GM18511 (cell line): ENCODE measurements at regions not wholly inside any gene's neighbourhood (a gene's known extent, or its start where the extent isn't known, plus 50 kb on each side); places are given as distances from the start of the nearest gene placed in this dataset.
A peak's percentile ranks its signal among the peaks of the same experiment; 100 is the strongest.

Experiments
- ATAC-seq: cut with Tn5 transposase; IDR thresholded peaks from one replicate; pipeline ENCODE4 v1.9.1; 2021; ENCODE audit warnings: mild to moderate bottlenecking, moderate library complexity; ENCODE audit not compliant: unreplicated experiment

DNA sequence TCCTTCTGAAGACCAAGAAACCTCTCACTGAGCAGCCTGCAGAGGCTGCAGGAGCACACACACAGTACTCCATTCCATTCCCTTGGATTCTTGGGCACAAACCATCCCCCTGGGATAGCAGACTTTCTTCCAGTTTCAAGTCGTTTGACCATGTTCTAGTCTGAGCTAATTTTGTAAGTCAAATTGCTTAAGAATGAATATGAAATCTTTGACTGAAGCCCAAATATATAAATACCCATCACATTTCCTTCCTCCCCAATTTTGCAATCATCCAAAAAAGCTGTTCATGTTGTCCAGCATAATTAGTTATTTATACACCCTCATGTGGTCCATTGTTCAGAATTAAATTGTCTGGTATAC is 231.2 kb upstream of the TPRG1 start:
- no peak for ATAC-seq

DNA sequence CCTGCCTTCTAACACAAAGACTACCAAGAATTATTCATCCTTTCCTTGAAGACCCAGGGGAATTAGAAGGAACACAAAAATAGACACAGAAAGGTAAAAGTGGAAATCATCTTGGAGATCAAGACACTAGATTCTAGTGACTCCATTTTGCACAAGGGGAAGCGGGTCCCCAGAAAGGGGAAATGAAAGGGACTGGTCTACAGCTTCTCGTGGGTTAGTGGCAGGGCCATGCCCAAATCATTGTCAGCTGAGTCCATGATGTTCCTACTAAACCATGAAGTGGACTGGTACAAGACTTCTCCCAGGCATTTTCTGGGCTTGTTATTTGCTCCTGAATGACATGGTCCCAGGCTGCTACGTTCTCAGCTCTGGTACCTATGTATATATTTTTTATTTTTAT is 230.7 kb upstream of the TPRG1 start:
- no peak for ATAC-seq

GRCh38 chr3:188942191-188942590 is 229.6 kb upstream of the TPRG1 start:
- ATAC-seq = no peak

GRCh38 chr3:188943591-188943990 is 228.2 kb upstream of the TPRG1 start:
- ATAC-seq = no peak

GRCh38 chr3:188944108-188944507 is 227.7 kb upstream of the TPRG1 start:
- ATAC-seq = no peak

GRCh38 chr3:188946351-188947240 is 225.2 kb upstream of the TPRG1 start:
- no peak for ATAC-seq

DNA sequence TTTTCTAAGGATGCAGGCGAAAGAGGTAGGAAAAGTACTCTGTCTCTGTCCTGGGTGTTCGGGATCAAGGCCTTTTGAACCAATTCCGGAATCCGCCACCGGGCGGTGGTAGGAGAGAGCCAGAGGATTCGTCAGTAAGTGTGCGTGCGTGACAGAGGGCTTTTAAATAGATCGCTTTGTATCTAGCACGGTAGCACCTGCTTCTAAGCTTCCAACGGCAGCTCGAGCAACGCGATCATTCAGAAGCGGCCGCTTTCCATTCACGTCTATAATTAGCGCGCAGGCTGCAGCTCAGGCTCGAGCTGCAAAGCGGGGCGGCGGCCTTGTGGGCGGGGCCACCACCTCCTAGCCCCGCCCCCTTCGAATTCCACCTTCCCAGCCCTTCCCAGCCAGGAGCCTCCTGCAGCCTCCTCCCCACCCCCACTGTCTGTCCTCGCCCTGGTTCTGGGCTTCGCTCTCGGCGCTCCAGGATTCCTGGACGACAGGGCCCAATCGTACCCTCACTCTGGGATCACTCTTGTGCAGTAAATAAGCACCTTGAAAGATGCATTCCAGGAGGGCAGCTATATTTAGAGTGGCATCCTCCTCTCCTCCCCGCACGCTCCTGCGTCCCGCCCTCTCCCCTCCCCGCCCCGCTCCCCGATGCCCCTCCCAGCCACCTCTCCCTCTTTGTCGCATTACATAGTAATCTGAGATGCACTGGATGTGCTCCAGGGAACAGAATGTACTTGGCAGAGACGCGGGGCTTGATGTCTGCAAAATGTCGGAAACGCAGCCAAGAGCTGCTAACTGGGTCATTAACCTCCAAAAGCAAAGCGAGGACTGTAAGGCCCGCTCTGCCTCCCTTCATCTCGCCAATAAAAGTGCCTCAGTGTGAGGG is 224.1 kb upstream of the TPRG1 start:
- ATAC-seq = no peak

GRCh38 chr3:188948281-188948996 is 223.3 kb upstream of the TPRG1 start:
- ATAC-seq = no peak

DNA sequence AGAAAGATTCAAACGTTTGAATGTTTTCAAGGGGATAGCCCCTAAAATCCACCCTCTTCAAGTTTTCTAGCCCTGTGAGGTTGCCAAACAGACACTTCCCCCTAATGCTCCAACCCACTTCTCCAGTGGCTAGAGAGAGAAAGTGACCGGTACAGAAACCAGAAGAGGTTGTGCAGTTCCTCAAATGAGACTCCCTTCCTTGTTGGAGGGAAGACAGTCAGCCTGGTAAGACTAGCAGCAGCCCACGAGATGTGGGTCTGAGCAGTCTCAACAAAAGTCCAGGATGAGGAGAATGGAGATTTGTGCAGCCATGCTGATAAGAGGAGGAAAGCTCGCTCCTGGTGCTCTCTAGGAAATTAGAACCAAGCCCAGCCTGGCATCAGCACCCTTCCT is 222.8 kb upstream of the TPRG1 start:
- ATAC-seq = no peak

DNA sequence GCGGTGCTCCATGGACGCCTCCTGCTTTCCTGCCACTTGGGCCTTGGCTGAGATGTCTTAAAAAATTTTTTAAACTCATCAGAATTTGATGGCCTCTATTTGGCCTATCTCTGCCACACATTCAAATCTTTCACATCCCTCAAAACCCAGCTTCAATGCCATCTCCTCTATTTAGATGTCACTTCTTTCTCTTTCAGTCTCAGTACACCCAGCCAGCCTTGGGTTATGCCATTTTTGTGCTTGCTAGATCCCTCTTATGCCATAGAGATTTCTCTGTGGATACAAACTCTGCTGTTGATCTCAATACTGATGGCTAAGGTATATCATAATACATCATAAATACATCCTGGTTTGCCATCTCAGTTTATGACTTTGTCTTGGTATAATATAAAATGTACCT is 222.3 kb upstream of the TPRG1 start:
- ATAC-seq = no peak

DNA sequence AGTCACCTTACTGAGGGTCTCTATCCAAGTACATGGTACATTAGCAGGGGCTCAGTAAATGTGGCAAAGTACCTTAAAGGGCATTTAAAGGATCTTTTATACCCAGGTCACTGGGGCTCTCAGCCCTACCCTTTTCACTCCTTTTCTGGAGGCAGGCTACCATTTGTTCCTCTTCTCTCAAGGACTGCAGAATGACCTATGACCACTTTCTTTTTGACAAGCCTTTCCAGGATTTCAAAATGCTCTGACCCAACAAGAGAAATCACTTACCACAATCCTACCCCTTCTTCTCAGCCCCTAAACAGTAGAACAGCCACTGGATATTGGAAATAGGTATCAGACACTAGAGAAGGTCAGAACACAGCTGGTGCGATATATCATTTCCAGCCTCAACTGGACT is 221.8 kb upstream of the TPRG1 start:
- no peak for ATAC-seq

- ATAC-seq = no peak
These were observed 220.8 kb upstream of the TPRG1 start for GRCh38 chr3:188950832-188951489.

DNA sequence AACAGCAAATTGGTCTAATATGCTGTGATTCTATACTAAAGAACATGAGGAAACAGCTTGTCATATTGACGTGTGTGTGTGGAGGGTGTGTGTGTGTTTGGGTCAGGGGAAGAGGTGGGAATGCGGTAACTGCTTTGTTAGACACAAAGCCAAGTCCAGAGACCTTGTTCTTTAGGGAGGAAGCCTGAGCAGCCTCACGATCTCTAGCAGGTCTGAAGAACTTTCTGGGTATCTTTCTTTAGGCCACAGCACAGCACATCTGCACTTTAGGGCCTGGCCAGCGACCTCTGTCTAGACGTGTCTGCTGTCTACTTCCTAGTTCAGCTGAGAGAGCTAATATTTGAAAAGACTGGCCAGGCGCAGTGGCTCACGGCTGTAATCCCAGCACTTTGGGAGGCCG is 220.0 kb upstream of the TPRG1 start:
- ATAC-seq = no peak

- ATAC-seq = peak; percentile 77
These were observed 217.1 kb upstream of the TPRG1 start for GRCh38 chr3:188954590-188955208.

DNA sequence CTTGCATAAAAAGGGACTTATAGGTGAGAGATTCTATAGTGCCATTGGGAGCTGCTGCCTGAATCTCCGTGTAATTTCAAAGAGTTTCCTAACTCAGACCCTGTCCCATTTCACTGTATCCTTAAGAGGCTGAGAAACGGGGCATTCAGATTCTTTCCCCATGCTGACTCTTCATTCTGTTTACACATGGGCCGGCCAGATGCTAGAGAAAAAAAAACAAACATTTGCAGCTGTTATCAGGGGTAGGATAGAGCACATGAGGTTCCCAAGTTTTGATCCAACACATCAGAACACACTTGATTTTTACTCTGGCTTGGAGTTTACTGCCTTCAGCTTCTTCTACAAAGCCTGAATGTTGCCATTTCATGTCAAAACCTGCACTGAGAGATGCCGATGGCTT is 215.9 kb upstream of the TPRG1 start:
- no peak for ATAC-seq

GRCh38 chr3:188956839-188957489 is 214.8 kb upstream of the TPRG1 start:
- ATAC-seq = no peak

DNA sequence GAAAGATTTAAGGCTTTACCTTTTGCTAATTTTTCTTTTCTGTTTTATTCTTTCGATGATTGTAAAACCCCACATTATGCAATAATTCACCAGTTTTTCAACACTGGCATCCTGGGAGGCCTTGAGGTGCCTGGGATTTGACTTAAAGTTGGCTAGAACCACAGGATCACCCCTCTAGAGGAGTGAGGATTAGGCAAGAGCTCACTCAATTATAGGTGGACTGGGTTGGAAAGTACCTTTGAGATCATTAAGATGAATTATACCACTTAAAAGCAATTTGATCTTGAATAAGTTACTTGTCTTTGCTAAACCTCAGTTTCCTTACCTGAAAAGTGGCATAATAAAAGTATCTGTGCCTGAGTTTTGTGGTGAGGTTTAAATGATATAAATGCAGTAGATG is 212.8 kb upstream of the TPRG1 start:
- ATAC-seq = no peak

DNA sequence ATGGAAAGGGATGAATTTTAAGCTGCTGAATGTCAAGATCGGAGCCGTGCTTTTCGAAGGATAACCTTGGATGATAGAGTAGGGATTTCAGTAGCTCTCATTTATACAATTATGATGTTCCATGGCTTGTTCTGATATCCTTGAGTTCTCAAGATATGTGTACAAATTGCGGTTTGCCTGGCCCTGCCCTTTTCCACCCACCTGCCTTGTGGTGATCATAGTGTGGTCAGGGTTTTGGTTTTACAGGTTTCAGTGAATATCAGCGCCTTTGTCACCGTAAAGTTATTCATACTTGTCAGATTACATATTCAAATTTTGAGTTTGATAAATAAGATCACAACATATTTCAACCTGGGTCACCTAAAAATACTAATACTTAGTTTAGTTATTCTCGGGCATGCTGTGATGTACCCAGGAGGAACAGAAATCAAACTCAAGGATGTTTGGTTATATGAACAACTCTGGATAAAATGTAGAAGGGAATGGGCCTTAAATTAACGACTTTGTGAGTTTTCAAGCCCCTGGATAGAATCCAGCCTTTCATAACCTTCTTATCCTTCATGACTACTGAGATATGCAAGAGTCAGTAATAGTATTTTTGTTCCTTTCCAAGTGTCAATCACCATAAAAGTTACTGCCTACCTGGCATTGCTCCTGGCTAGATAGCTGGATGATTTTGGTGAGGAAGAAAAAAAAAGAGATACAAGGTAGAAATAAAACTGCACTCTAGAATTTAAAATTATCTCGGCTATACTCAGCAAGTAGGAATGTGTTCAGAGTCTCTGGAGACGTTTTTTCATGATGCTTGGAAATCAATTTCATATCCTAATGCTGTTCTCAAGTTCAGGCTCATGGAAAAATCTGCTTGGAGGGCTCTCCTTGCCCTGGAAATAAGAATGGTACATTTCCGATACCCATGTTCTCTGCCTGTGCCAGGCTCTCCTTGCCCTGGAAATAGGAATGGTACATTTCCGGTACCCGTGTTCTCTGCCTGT is 209.2 kb upstream of the TPRG1 start:
- no peak for ATAC-seq

DNA sequence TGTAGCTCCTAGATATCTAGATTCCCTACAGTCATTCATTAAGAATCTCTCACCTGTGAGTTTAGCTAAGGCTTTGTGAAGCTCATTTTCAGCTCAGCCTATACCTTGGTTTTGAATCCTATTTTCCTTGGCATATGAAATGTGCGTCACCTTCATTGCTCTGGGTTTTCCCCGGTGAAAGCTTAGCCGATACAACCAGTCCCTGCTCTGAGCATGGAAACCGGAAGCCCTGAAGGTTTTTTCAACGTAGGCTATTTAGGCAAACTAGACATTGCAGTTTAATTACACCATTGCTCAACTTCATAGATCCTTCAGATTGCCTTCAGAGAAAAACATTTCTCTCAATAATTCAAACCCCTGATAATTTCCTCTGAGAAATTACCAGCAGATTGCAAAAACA is 206.8 kb upstream of the TPRG1 start:
- ATAC-seq = no peak
